ENCODE measurements at regions not wholly inside any gene's neighbourhood (a gene's known extent, or its start where the extent isn't known, plus 50 kb on each side); places are given as distances from the start of the nearest gene placed in this dataset.

- no peak for DNase-seq
Measured at GRCh38 chr20:61115364-61116065, 136.5 kb upstream of the CDH4 start.

GRCh38 chr20:61117725-61118124 is 134.3 kb upstream of the CDH4 start:
- DNase-seq, result no peak

GRCh38 chr20:61118429-61119224 is 133.4 kb upstream of the CDH4 start:
- no peak for DNase-seq

GRCh38 chr20:61119273-61119672 is 132.8 kb upstream of the CDH4 start:
- no peak for DNase-seq

- no peak for DNase-seq
Measured at GRCh38 chr20:61119794-61120410, 132.2 kb upstream of the CDH4 start.

- DNase-seq, result peak in 2 of 5 donors; percentile 11 to 14
Measured at GRCh38 chr20:61120595-61121515, 131.2 kb upstream of the CDH4 start.

GRCh38 chr20:61121661-61122060 is 130.4 kb upstream of the CDH4 start:
- no peak for DNase-seq

- no peak for DNase-seq
Measured at GRCh38 chr20:61123286-61123685, 128.8 kb upstream of the CDH4 start.

- DNase-seq, result no peak
Measured at GRCh38 chr20:61123751-61124368, 128.2 kb upstream of the CDH4 start.

GRCh38 chr20:61125076-61125475 is 127.0 kb upstream of the CDH4 start:
- DNase-seq, result no peak

- DNase-seq, result no peak
Measured at GRCh38 chr20:61125546-61126180, 126.4 kb upstream of the CDH4 start.

- DNase-seq, result no peak
Measured at GRCh38 chr20:61126369-61127195, 125.5 kb upstream of the CDH4 start.

- DNase-seq, result no peak
Measured at GRCh38 chr20:61127311-61128039, 124.6 kb upstream of the CDH4 start.

- DNase-seq, result no peak
Measured at GRCh38 chr20:61128701-61129269, 123.3 kb upstream of the CDH4 start.

- DNase-seq, result no peak
Measured at GRCh38 chr20:61129311-61129710, 122.8 kb upstream of the CDH4 start.

GRCh38 chr20:61130156-61130555 is 121.9 kb upstream of the CDH4 start:
- DNase-seq, result no peak

- DNase-seq, result no peak
Measured at GRCh38 chr20:61131944-61132343, 120.1 kb upstream of the CDH4 start.

- no peak for DNase-seq
Measured at GRCh38 chr20:61133611-61134010, 118.5 kb upstream of the CDH4 start.

- no peak for DNase-seq
Measured at GRCh38 chr20:61134296-61135030, 117.6 kb upstream of the CDH4 start.
